ENCODE measurements at regions not wholly inside any gene's neighbourhood (a gene's known extent, or its start where the extent isn't known, plus 50 kb on each side); places are given as distances from the start of the nearest gene placed in this dataset.
"Not testable (repeated sequence)": the region's sequence is repeated elsewhere in the genome, so short reads cannot be mapped to it uniquely, and the experiment has no call there.

- Histone ChIP-seq H3K4me1 (replicated peaks) (no peaks in the 10 kb centered on the region), H3K27ac (no peak overlapping the region), H3K36me3 (no peaks in the 10 kb centered on the region), H3K9me3 (no peaks in the 10 kb centered on the region), H3K4me3 (no peak overlapping the region), H3K27me3 (replicated peaks; ENCODE audit: insufficient read depth) (no peaks in the 10 kb centered on the region)
- no peak for DNase-seq (ENCODE audit: low spot score)
- 90% methylated on average over 7 of the region's 7 CpGs for WGBS
- TF ChIP-seq POLR2AphosphoS5 (IDR thresholded peaks at IDR 0.05): no peak
- no peak for TF ChIP-seq CTCF (IDR thresholded peaks at IDR 0.05)
- TF ChIP-seq POLR2A (IDR thresholded peaks at IDR 0.05): no peak
- intact Hi-C loops (cut with DNase I): no loop called here
These were observed 166.5 kb upstream of the IL12B start for GRCh38 chr5:159496773-159497172.

- DNase-seq (ENCODE audit: low spot score): no peak
- no peak overlapping the region for H3K27ac ChIP-seq
- intact Hi-C loops (cut with DNase I): no loop called here
- H3K4me3 ChIP-seq: no peak overlapping the region
- 74% methylated on average over 2 of the region's 2 CpGs for WGBS
- H3K36me3 ChIP-seq: no peaks in the 10 kb centered on the region
- TF ChIP-seq POLR2AphosphoS5 (IDR thresholded peaks at IDR 0.05) (no peak), POLR2A (IDR thresholded peaks at IDR 0.05) (no peak), CTCF (IDR thresholded peaks at IDR 0.05) (no peak)
- no peaks in the 10 kb centered on the region for H3K4me1 ChIP-seq (replicated peaks)
- no peaks in the 10 kb centered on the region for H3K9me3 ChIP-seq
- H3K27me3 ChIP-seq (replicated peaks; ENCODE audit: insufficient read depth): no peaks in the 10 kb centered on the region
These were observed 166.9 kb upstream of the IL12B start for GRCh38 chr5:159497221-159497620.

GRCh38 chr5:159498630-159499029 is 168.3 kb upstream of the IL12B start:
- no peak overlapping the region for H3K4me3 ChIP-seq

GRCh38 chr5:159502116-159502515 is 171.8 kb upstream of the IL12B start:
- H3K27me3 ChIP-seq (replicated peaks; ENCODE audit: insufficient read depth); intact Hi-C loops (cut with DNase I); H3K27ac ChIP-seq; H3K4me3 ChIP-seq; H3K9me3 ChIP-seq; H3K4me1 ChIP-seq (replicated peaks); H3K36me3 ChIP-seq; DNase-seq (ENCODE audit: low spot score): not testable (repeated sequence)
- 92% methylated on average over 4 of the region's 4 CpGs for WGBS

More at GRCh38 chr5:159498630-159499029, 168.3 kb upstream of the IL12B start:
- no peaks in the 10 kb centered on the region for H3K27me3 ChIP-seq (replicated peaks; ENCODE audit: insufficient read depth)
- no peak overlapping the region for H3K27ac ChIP-seq
- H3K9me3 ChIP-seq: no peaks in the 10 kb centered on the region
- H3K36me3 ChIP-seq: no peaks in the 10 kb centered on the region
- DNase-seq (ENCODE audit: low spot score): no peak
- intact Hi-C loops (cut with DNase I): no loop called here
- no peak for TF ChIP-seq POLR2A (IDR thresholded peaks at IDR 0.05)
- no peak for TF ChIP-seq CTCF (IDR thresholded peaks at IDR 0.05)
- TF ChIP-seq POLR2AphosphoS5 (IDR thresholded peaks at IDR 0.05): no peak
- H3K4me1 ChIP-seq (replicated peaks): no peaks in the 10 kb centered on the region

GRCh38 chr5:159503236-159503635 is 172.9 kb upstream of the IL12B start:
- no peaks in the 10 kb centered on the region for H3K27me3 ChIP-seq (replicated peaks; ENCODE audit: insufficient read depth)
- WGBS: 83% methylated on average over 4 of the region's 4 CpGs
- no peak for DNase-seq (ENCODE audit: low spot score)
- TF ChIP-seq CTCF (IDR thresholded peaks at IDR 0.05): no peak
- TF ChIP-seq POLR2AphosphoS5 (IDR thresholded peaks at IDR 0.05): no peak
- TF ChIP-seq POLR2A (IDR thresholded peaks at IDR 0.05): no peak
- H3K4me1 ChIP-seq (replicated peaks): no peaks in the 10 kb centered on the region
- H3K36me3 ChIP-seq: no peaks in the 10 kb centered on the region
- no peak overlapping the region for H3K4me3 ChIP-seq
- intact Hi-C loops (cut with DNase I): no loop called here
- H3K27ac ChIP-seq: no peak overlapping the region
- no peaks in the 10 kb centered on the region for H3K9me3 ChIP-seq
